Stimulated activated CD4-positive, alpha-beta T cell treated with anti-CD3 and anti-CD28 coated beads, Interleukin-12 subunit alpha, Interleukin-12 subunit beta, amount 100 ng/mL, for 48 hours (primary cell): ENCODE measurements at regions not wholly inside any gene's neighbourhood (a gene's known extent, or its start where the extent isn't known, plus 50 kb on each side); places are given as distances from the start of the nearest gene placed in this dataset.

ENCODE experiments used
- DNase-seq, 3 donors: peaks; one replicate each; pipeline ENCODE4 v3.0.0-alpha.2; 2020; ENCODE audit warnings: low read depth in 2 of 3, low spot score in 1 of 3

DNA sequence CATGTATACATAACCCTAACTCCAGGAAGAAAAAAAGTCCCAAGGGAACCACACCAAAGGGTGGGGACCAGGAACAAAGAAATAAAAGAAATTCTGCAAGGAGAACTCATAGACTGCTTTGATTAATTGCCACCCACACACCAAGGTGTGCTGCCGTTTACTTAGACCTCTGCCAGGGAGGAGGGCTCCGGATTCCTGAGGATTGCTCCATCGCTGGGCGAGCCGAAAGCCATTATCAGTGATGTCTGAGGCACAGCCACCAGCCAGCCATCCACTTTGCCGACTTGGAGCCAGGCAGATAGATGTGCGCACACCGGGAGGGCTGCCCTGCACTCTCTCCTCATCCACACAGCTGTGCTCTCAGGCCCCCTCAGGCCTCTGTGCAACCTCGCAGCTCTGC, 272.7 kb upstream of the FOXQ1 start:
- no peak for DNase-seq

GRCh38 chr6:1037430-1038202, 274.3 kb upstream of the FOXQ1 start:
- DNase-seq: no peak

GRCh38 chr6:1035401-1035800, 276.5 kb upstream of the FOXQ1 start:
- no peak for DNase-seq

DNA sequence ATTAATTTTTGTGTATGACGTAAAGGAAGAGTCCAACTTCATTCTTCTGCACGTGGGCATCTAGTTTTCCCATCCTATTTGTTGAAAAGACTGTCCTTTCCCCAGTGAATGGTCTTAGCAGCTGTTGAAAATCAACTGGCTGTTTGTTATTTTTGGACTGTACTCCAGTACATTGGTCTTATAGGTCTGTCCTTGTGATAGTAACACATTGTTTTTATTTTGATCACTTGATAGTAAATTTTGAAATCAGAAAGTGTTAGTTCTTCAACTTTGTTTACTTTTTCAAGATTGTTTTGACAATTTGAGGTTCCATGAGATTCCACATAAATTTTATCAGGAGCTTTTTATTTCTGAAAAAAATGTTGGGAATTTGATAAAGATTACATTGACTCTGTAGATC, 280.2 kb upstream of the FOXQ1 start:
- no peak for DNase-seq

DNA sequence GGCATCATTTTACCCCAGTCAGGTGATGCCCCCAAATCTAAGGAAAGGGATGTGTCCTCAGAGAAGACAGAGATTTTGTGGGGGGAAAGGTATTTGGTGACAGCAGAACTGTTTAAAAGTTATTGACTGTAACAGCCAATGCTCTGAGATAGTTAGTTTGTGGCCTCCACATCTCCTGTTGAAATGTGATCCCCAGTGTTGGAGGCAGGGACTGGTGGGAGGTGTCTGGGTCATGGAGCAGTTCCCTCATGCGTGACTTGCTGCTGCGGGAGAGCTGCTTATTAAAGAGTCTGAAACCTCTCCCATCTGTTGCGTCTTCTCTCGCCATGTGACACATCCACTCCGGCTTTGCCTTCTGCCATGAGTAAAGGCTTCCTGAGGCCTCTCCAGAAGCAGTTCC, 282.8 kb upstream of the FOXQ1 start:
- no peak for DNase-seq

DNA sequence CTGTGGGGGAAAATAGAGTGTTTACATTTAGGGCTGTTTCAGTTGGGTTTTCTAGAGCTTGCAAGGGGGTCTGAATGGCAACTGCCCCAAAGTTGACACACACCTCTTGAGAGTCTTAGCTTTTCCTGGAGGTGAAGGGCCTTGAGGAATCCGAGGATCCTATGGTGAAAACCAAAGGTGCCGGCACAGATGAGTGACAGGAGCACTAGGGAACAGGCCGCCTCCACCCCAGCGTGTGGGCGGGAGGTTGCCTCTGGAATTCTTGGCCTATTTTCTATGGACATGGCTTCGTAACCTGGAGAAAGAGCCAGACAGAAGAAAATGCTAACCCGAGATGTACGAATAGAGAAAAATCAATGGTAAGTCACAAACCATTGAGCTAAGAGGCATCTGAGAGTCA, 283.2 kb upstream of the FOXQ1 start:
- no peak for DNase-seq

- no peak for DNase-seq
These were observed 283.9 kb upstream of the FOXQ1 start for GRCh38 chr6:1027795-1028569.

DNA sequence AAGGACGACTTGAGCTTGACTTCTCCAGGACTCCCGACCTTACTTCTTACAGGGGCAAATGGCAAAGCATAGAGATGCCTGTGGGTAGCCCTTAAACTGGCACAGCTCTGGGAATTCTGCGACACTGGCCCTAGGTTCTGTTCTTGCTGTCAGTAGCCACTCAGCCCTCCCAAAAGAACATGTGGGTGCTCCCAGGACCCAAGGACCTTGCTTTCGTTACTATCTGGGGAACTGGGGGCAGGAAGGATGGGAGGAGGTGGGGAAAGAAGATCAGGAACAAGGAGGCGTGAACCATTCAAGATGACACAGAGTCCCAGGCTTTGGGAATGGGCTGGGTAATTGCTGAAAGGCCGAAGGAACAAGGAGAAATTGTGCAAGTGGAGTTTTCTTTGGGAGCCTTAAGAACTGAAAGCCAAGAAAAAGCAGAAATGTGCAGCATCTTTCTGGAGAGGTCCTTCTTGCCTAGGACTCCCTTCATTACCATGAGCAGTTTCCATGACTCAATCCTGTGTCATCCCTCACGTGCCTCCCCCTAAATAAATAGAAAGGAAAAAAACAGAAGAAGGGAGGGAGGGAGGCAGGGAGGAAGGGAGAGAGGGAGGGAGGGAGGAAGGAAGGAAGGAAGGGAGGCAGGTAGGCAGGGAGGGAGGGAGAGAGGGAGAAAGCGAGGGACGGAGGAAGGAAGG, 284.6 kb upstream of the FOXQ1 start:
- no peak for DNase-seq

- no peak for DNase-seq
These were observed 286.1 kb upstream of the FOXQ1 start for GRCh38 chr6:1025821-1026220.

DNA sequence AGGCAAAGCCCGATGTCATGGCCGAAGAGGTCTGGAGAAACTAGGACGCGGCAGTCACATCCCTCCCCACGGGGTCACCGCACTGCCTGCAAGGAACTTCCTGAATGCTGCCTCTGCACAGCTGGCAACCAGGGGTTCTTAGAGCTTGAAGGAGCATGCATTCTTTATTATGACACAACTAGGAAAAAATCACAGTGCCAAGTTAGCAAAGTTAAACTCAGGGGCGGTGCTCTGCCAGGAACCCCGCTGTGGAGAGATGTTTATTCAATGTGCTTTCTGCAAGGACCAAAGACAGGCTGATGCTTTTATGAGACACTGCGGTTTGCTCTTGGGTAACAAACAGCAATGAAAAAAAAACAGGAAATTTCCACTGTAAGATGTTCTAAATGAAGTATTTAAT, 287.3 kb upstream of the FOXQ1 start:
- no peak for DNase-seq

GRCh38 chr6:1024161-1024560, 287.7 kb upstream of the FOXQ1 start:
- DNase-seq: no peak

DNA sequence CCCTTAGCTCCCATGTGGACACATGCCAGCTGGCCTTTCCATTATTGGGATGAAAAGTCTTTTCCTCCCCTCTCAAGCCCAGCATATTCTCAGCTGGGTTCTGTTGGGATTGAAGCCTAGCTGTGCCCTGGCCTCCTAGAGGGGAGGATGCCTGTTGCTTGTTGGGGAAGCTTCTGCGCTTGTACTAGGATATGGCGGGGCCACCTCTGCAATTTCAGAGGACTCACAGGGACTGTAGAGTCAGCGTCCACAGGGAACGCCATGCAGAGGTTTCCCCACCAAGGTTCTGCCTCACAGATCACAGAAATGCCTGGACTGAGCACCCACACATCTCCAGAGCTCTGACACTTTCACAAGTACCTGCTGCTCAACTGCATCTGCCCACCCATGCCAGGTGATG, 288.7 kb upstream of the FOXQ1 start:
- DNase-seq: no peak

- no peak for DNase-seq
These were observed 289.2 kb upstream of the FOXQ1 start for GRCh38 chr6:1022719-1023118.

DNA sequence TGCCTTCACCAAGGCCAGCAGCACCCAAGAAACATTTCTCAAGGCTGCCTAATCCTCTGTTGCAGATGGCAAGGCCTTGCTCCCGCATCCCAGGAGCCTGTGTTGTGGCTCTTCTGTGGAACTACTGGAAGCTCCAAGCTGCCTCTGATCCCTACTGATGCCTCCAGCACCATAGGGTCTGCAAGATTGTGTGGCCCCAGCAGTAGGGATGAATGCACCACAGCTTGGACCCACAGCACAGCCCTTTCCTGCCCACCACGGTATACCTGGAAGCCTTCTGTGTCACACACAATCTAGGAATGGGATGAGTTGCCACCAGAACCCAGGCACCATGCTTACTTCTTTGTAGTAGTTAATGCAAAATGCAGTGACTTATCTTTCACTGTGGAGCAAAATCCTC, 291.1 kb upstream of the FOXQ1 start:
- no peak for DNase-seq

DNA sequence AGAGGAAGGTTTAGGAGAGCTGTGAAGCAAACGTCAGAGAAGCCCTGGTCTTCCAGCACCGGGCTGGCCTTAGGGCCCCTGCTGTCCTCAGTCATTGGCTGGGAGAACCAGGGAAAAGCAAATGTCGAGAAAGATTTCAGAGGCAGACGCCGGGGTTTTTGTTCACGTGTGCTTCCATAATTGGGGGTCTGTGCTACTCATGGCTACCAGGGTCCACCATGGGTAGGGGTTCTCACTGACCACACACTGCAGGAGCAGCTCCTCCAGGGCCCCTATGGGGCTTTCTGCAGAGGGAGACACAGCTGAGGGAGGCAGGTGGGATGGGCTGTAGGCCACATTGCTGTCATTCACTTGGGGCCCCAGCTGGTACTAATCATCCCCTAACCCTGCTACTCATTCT, 291.8 kb upstream of the FOXQ1 start:
- DNase-seq: no peak

GRCh38 chr6:1018041-1018440, 293.9 kb upstream of the FOXQ1 start:
- DNase-seq: no peak

GRCh38 chr6:1016329-1017302, 295.3 kb upstream of the FOXQ1 start:
- DNase-seq: no peak

- DNase-seq: no peak
These were observed 296.1 kb upstream of the FOXQ1 start for GRCh38 chr6:1015825-1016224.

GRCh38 chr6:1014431-1014807, 297.5 kb upstream of the FOXQ1 start:
- no peak for DNase-seq

DNA sequence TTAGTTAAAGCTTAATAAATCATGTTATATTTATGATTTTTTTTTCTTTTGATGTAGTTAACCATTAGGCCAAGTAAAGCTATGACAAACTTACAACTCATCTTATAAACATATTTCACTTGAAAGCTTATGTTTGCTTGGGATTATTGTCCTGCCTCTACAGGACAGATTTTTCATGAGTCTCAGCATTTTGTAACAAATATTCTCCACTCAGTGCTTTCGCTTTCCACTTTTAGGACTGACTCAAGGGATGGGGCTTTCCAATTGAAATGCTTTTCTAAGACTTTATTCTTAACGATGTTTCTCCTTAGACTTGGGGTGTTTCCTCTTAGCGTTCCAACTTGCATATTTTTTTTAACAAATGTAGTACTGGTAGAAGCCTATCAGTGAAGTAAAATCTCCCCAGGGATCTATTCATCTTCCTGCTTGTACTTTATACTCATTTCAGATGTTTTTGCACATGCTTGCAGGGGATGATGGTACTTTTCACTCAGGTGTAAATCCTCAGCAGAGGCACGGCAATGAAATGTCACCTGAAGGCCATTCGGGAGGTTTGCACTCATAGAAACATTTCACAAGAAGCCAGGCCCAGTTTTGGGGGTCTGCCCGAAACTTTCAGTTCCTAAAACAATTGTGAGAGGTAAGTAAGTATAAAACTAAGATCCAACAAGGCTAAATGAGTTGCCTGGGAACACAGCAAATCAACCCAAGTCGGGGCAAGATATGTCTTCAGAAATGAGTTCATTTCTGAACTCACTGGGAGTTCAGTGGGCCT, 298.1 kb upstream of the FOXQ1 start:
- DNase-seq: no peak
